T-helper 2 cell treated with Interferon-gamma antibody and Interleukin-4, amounts not matched to agents 5 μg/mL and 100 μg/mL, for 36 hours (primary cell): ENCODE measurements at regions not wholly inside any gene's neighbourhood (a gene's known extent, or its start where the extent isn't known, plus 50 kb on each side); places are given as distances from the start of the nearest gene placed in this dataset.

Experiments
- DNase-seq: peaks from one replicate; pipeline ENCODE4 v3.0.0; 2021; ENCODE audit warnings: low spot score
- H3K27ac Mint-ChIP-seq: one replicate; pipeline ENCODE4 v1.8.0; 2021; ENCODE audit warnings: mild to moderate bottlenecking, mixed read lengths
- H3K27me3 Mint-ChIP-seq: one replicate; pipeline ENCODE4 v1.8.0; 2021; ENCODE audit warnings: low read depth, mixed read lengths
- H3K36me3 Mint-ChIP-seq: one replicate; pipeline ENCODE4 v1.8.0; 2021; ENCODE audit warnings: low read depth, mixed read lengths
- H3K4me1 Mint-ChIP-seq: one replicate; pipeline ENCODE4 v1.8.0; 2021; ENCODE audit warnings: low read depth, mixed read lengths
- H3K4me3 Mint-ChIP-seq: one replicate; pipeline ENCODE4 v1.8.0; 2022; ENCODE audit warnings: mild to moderate bottlenecking, moderate library complexity, mixed read lengths
- H3K9me3 Mint-ChIP-seq: one replicate; pipeline ENCODE4 v1.8.0; 2021; ENCODE audit warnings: mixed read lengths

DNA sequence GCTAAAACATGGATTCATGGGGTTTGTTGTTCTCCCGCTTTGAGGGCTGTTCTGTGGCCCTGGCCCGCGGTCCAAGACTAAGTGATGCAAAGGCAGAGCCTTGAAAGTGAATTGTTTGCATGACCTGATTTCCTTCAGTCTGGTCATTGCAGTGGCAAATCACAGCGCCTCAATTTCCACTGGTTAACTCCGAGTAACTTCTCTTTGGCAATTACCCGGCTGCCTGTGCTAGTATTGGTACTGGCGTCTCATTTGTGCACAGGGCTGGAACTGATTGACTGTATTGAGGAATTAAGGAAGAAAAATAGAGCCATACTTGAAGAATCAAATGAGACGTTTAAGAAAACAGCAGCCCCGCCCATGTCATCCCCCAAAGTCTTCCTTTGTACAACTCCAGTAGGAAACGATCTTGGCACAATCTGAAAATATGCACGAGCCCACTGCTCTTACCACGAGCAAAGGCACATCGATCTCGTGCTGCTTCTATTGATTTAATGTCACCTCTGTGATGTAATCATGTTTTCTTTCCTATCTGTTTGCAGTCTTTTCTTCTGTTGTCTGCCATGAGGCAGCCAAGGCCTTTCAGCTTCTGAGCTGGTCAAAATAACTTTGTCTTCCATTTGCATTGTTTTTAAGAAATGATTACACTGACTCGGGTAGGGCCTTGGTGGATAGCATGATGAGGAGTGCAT is 60.6 kb upstream of the SHH start:
- no peak overlapping the region for H3K4me3 Mint-ChIP-seq
- no peak for DNase-seq
- H3K27ac Mint-ChIP-seq: no peak overlapping the region
- H3K36me3 Mint-ChIP-seq: no peaks in the 10 kb centered on the region
- no peaks in the 10 kb centered on the region for H3K9me3 Mint-ChIP-seq
- H3K4me1 Mint-ChIP-seq: no peaks in the 10 kb centered on the region
- H3K27me3 Mint-ChIP-seq: peaks cover 2% of the 10 kb centered on the region

DNA sequence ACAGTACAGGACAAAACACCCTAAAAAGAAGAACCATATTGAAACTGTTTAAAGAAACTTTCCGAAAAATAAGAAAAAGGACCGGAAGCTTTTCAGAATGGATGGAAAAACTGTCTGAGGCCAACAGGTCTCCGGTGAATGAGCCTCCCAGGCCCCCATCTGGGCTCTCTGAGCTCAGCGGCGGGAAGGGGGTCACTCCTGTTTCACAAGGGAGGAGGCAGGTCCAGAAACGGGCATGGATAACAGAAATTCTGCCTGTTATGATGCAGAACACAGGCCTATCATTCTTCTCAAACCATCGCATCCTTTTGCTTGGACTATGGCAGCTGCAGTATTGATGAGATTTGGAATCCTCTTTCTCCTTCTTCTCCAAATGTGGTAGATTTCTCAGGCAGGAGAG is 58.9 kb upstream of the SHH start:
- Mint-ChIP-seq H3K27me3 (peaks cover 2% of the 10 kb centered on the region), H3K36me3 (no peaks in the 10 kb centered on the region), H3K27ac (no peak overlapping the region), H3K9me3 (no peaks in the 10 kb centered on the region), H3K4me3 (no peak overlapping the region), H3K4me1 (no peaks in the 10 kb centered on the region)
- DNase-seq: no peak

DNA sequence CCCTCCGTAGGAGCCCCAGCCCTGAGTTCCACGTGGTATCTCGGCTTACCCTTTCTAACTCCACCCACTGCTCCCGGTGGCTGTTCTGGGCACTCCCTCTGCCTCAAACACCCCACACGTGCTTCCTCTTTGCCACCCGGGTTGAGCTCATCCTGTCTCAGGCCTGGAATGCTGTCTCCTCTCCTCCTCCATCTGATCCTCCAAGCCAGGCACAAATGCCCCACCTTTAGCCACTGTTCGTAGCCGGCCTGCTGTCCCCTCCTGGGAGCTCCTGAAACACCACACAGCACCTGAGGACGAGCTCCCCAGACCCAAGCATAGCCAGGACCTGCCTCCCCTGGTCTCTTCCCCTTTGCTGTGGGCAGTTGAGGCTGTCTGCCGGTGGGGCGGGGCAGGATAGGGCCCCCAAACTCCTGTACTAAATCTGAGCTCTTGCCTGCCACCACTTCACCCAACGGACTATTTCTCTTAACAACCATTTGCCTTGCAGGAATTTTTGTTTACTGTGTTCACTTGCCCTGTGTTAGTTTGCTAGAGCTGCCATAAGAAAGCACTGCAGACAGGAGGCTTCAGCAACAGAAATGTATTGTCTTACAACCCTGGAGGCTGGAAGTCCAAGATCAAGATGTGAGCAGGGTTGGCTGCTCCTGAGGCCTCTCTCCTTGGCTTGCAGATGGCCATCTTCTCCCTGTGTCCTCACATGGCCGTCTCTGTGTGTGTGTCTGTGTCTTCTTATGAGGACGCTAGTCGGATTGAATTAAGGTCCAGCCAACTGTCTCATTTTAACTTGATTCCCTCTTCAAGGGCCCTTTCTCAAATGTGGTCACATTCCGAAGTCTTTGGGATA is 58.3 kb upstream of the SHH start:
- peaks cover 2% of the 10 kb centered on the region for H3K27me3 Mint-ChIP-seq
- no peaks in the 10 kb centered on the region for H3K36me3 Mint-ChIP-seq
- H3K4me3 Mint-ChIP-seq: no peak overlapping the region
- no peaks in the 10 kb centered on the region for H3K4me1 Mint-ChIP-seq
- H3K9me3 Mint-ChIP-seq: no peaks in the 10 kb centered on the region
- no peak overlapping the region for H3K27ac Mint-ChIP-seq
- no peak for DNase-seq

DNA sequence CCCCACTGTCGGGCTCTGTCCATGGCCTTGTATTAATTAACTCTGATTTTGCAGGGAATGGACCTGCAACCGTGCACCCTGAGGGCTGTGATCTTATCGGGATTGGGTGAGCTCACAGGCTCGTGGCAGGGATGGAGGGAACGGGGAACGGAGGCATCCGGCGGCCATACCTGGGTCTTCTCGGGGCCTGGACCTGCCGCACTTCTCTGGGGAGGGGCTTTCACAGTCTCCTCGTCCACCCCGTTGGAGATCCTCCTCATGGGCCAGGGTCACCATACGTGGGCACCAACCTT is 57.5 kb upstream of the SHH start:
- Mint-ChIP-seq H3K4me3 (no peak overlapping the region), H3K4me1 (no peaks in the 10 kb centered on the region), H3K27ac (no peak overlapping the region), H3K27me3 (peaks cover 2% of the 10 kb centered on the region), H3K36me3 (no peaks in the 10 kb centered on the region), H3K9me3 (no peaks in the 10 kb centered on the region)
- DNase-seq: no peak

DNA sequence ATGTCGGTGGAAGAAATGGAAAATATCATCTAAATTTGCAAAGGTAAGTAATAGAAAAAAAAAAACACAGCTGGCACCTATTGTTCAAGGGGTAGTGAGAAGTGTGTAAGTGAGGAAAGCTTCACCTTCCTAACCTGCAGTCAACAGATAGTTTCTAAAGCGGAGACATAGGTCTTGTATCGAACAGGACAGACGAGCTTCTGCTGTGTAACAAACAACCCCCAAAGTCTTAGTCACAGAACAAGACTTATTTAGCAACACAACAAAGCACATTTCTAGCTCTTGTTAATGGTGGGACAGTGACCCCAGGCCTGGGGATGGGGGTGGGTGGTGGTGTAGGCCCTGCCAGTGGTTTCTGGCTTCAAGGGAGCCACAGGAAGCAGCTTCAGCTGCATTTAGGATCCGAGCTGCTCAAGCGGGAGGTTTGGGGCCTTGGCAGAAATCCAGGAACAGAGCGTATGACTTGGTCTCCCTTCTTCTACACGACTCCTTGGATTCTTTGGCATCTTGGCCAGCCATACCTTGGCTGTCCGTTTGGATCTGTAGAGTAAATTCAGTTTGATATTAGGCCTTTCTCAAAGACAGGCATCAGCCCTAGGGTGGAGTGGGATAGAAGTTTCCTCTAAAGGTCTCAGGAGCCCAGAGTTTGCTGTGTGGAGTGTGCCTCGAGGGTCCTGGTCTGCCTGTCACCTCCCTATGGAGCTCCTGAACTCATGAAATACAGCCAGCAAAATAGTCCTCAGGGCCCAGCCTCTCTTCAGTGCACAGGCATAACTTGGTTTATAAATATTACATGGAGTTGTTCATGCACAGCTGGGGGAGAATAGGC is 56.9 kb upstream of the SHH start:
- H3K27me3 Mint-ChIP-seq: peaks cover under 1% of the 10 kb centered on the region
- H3K9me3 Mint-ChIP-seq: no peaks in the 10 kb centered on the region
- DNase-seq: no peak
- no peak overlapping the region for H3K4me3 Mint-ChIP-seq
- H3K36me3 Mint-ChIP-seq: no peaks in the 10 kb centered on the region
- H3K27ac Mint-ChIP-seq: no peak overlapping the region
- no peaks in the 10 kb centered on the region for H3K4me1 Mint-ChIP-seq

DNA sequence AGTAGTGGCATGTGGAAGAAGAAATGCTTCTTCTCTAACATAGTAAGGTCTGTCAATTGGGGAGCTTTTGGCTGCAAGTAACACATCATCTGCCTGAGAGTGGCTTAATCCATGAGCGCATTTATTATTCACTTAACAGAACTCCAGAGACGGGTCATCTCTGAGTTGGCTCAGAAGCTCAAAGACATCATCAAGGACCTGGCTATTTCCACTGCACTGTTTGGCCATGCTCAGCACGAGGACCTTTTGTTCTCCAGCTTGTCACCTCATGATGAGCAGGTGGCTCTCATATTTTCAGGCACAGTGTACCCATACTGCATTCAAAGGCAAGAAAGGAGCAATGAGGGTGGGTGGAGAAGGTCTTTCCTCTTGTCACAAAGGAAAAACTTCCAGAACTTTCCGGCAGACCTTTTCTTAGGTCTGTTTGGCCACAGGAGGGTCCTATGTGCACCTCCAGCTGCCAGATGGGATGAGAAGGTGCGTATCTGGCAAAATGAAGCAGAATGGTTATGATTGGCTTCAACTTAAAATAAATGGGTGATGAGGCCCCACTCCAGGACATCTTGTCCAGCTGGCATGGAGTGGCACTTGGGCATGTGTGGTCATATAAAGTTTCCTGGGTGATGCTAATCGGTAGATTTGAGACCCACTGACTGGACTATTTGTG is 55.6 kb upstream of the SHH start:
- H3K27ac Mint-ChIP-seq: no peak overlapping the region
- no peak for DNase-seq
- no peaks in the 10 kb centered on the region for H3K4me1 Mint-ChIP-seq
- no peak overlapping the region for H3K4me3 Mint-ChIP-seq
- no peaks in the 10 kb centered on the region for H3K9me3 Mint-ChIP-seq
- no peaks in the 10 kb centered on the region for H3K36me3 Mint-ChIP-seq
- H3K27me3 Mint-ChIP-seq: no peaks in the 10 kb centered on the region

DNA sequence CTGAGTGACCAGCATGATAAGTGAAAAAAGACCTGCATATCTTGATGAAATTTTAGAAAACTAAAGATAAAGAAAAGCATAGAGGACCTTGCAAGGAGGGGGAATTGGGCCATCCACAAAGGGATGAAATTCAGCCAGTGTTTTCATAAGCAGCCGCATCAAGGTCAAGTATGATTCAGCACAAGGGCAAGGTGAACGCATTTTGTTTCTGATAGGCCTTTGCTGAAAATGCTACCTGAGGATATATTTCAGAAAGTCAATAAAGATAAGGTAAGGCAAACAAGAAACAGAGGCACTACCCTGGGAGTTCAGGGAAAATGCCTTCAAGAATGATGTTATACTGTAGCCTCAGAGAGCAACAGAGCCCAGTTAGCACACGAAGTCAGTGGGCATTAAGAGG is 55.0 kb upstream of the SHH start:
- no peak overlapping the region for H3K27ac Mint-ChIP-seq
- H3K36me3 Mint-ChIP-seq: no peaks in the 10 kb centered on the region
- no peaks in the 10 kb centered on the region for H3K9me3 Mint-ChIP-seq
- no peak overlapping the region for H3K4me3 Mint-ChIP-seq
- no peaks in the 10 kb centered on the region for H3K4me1 Mint-ChIP-seq
- no peaks in the 10 kb centered on the region for H3K27me3 Mint-ChIP-seq
- DNase-seq: no peak

DNA sequence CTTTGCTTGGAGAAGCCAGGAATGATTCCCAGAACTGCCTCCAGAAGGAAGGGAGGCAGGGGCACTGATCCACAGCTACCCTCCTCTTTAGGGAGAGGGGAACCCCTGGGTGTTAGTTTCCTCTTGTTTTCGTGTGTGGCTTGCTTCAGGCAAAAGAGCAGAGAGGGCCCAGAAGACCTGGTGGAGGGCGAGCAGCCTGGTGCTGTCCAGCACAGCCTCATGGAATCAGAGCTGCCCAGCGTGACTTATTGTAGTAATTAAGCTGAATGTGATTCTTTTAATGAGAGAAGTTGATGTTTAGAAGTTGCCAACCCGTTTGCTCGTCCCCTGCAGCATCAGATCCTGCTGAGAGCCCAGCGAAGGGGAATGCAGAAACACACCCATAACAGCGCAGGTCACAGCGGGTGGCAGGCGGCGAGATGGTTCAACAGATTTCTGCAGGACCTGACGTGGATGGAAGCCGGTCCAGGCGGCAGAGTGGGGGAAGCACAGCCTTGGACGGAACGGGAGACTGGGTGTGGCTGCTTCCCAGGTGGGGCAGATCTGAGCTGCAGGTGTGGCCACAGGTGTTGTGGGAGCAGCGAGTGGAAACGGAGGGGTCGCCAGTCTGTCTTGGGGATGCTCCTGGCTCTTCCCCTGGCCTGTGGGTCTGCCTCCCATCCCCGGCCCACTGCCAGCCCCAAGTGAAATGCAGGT is 53.7 kb upstream of the SHH start:
- Mint-ChIP-seq H3K4me1 (no peaks in the 10 kb centered on the region), H3K4me3 (no peak overlapping the region), H3K27me3 (no peaks in the 10 kb centered on the region)

DNA sequence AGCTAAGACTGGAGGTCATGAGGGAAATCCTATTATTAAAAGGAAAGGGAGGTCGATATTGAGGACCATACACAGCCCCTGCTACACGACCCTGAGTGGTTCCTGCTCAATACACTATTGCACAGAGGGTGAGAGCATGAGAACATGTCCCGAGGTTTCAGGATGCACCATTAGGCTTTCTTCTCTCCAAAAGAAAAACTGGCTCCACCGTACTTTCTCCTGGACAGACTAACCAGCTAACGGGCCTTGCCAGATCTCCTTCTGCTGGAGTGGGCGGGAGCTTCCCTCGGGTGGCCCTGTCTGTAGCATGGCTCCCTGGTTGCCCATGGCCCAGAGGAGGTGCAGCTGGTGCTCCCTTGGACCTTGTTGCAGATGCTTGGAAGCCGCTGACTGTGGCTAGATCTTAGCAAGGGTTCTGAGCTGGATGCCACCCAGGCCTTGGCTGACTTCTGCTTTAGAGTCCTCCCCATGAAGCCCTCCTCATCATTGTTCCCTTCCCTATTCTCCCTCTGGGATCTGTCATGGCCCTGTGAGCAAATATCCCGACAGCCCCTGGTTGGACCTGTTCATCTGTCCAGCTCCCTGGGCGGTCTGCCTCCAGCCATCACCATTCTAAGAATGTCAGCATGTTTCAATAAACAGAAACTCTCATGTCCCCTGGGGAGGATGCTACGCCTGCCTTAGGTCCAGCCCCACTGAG is 52.9 kb upstream of the SHH start:
- no peak overlapping the region for H3K4me3 Mint-ChIP-seq
- no peaks in the 10 kb centered on the region for H3K4me1 Mint-ChIP-seq
- no peak for DNase-seq
- H3K36me3 Mint-ChIP-seq: no peaks in the 10 kb centered on the region
- H3K27me3 Mint-ChIP-seq: no peaks in the 10 kb centered on the region
- no peak overlapping the region for H3K27ac Mint-ChIP-seq
- H3K9me3 Mint-ChIP-seq: no peaks in the 10 kb centered on the region

More for the DNA sequence above, 53.7 kb upstream of the SHH start:
- DNase-seq: no peak
- no peaks in the 10 kb centered on the region for H3K36me3 Mint-ChIP-seq
- no peaks in the 10 kb centered on the region for H3K9me3 Mint-ChIP-seq
- H3K27ac Mint-ChIP-seq: no peak overlapping the region

DNA sequence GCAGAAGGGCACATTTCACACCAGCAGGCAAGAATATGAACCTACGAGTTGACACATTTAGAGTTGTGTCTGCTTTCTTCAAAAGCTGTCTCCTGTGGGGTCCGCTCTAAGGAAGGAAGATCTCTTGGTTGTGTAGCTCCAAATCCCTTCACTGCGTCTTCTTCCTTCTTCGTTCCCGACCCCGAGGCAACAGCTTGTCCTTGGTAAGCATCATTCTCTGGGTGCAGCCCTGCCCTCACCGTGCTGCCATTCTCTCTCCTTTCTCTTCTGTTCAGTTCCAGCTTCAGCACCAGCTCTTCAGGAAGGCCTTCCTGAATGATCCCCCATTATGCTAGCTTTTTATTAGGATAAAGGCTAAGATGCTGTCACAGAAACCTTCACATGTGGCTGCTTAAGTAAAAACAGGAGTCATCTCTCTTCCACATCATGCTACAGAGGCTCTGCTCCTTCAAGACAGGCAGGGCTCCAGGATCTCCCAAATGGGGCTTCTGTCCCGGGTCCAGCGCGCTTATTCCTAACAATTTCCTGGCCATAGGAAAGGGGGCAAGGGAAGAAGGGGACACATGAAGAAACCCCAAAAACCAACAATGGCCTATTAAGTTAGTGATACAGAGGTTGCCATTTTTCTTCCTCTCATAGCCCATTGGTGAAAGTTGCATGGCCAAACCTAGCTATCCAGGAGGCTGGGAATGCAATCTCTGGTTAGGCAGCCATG is 52.2 kb upstream of the SHH start:
- H3K4me3 Mint-ChIP-seq: no peak overlapping the region
- no peak overlapping the region for H3K27ac Mint-ChIP-seq
- no peak for DNase-seq
- H3K4me1 Mint-ChIP-seq: no peaks in the 10 kb centered on the region
- no peaks in the 10 kb centered on the region for H3K9me3 Mint-ChIP-seq
- no peaks in the 10 kb centered on the region for H3K36me3 Mint-ChIP-seq
- H3K27me3 Mint-ChIP-seq: no peaks in the 10 kb centered on the region

DNA sequence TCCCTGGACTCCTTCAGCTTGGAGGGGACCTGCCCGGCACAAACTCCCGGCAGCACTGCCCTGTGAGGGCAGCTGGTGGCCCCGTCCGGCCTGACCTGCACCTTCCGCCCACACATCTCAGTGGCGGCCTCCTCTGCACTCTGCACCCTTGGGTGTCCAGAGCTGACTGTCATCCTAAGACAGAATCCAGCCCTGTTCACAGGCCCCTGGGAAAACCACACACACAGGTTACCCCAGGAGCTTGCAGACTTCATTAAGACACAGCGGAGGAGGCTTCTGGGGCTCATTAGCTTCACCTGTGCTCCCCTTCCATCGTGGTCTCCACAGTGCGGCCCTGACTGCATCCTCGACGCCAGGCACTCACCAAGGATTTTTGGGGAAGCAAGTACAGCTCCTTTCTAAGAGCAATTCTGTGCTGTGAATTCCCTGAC is 51.5 kb upstream of the SHH start:
- DNase-seq: no peak
- no peaks in the 10 kb centered on the region for H3K27me3 Mint-ChIP-seq
- H3K36me3 Mint-ChIP-seq: no peaks in the 10 kb centered on the region
- H3K4me1 Mint-ChIP-seq: no peaks in the 10 kb centered on the region
- no peak overlapping the region for H3K27ac Mint-ChIP-seq
- H3K4me3 Mint-ChIP-seq: no peak overlapping the region
- no peaks in the 10 kb centered on the region for H3K9me3 Mint-ChIP-seq

DNA sequence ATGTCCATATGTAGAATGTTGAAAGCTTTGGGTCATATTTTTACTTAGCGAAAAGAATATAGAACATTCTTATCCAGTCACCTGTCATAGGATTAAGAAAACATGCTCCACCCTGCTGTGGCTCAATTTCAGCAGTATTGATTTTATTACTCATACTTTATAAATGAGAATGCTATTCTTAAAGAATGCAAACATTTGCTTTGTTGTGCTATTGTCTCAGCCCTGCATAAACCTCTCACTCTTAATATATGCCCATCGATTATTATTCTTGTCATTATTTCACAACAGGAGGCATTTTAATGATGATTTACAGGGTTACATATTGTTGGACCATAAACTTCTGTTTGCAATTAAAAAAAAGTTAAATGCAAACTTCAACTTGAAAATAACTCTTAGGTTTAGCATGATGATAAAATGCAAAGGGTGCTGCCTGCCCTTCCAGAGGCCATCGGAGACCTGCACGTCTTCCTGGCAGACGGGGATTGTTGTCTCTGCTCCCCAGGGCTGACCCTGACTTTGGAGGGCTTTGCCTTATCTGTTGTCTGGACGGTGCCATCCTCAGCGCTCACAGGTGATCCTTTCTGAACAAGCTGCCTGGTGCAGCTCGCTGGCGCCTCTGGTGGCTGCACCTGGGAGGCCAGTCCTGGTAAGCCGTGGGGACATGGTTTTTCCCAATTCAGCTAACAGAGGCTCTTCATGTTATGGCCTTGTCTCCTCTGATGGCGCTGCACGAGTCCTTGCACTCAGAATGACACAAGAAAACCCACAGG is 50.0 kb upstream of the SHH start:
- no peak for DNase-seq
- Mint-ChIP-seq H3K4me1 (no peaks in the 10 kb centered on the region), H3K27ac (no peak overlapping the region), H3K4me3 (no peak overlapping the region), H3K36me3 (no peaks in the 10 kb centered on the region), H3K27me3 (no peaks in the 10 kb centered on the region), H3K9me3 (no peaks in the 10 kb centered on the region)
